PC-9 (cell line): ENCODE measurements at regions not wholly inside any gene's neighbourhood (a gene's known extent, or its start where the extent isn't known, plus 50 kb on each side); places are given as distances from the start of the nearest gene placed in this dataset.

ENCODE experiments used
- BruUV-seq: library from RNA; stranded (reverse); fragments of 400-500 nt; replicated peaks from 2 replicates; lab custom pipeline; 2021; lab: Mats Ljungman, UMichigan
- CTCF ChIA-PET: fragments of 300-600 bp; sonication (Branson Sonifier 250); formaldehyde crosslinking; loops from one replicate; lab custom pipeline; 2022; ENCODE audit warnings: antibody characterized with exemption; lab: Charles Lee
- POLR2A ChIA-PET: fragments of 300-600 bp; sonication (Branson Sonifier 250); formaldehyde crosslinking; loops from one replicate; lab custom pipeline; 2022; ENCODE audit warnings: antibody characterized with exemption; ENCODE audit not compliant: unreplicated experiment; lab: Charles Lee
- DNase-seq, 2 experiments: peaks; one replicate each; pipeline versions ENCODE4 v3.0.0 to v3.0.0-alpha.2; 2015 to 2022; ENCODE audit warnings: mixed read lengths in 1 of 2
- H2AFZ ChIP-seq: fragments of 200-600 bp; sonication (generic); 2 replicates; pipeline ENCODE4 v1.8.1; 2017; ENCODE audit warnings: antibody characterized with exemption
- H3F3A ChIP-seq: fragments of 200-600 bp; sonication (generic); 2 replicates; pipeline ENCODE4 v1.8.1; 2017; ENCODE audit warnings: antibody characterized with exemption, mild to moderate bottlenecking, low read depth; ENCODE audit not compliant: insufficient read depth
- H3K27ac ChIP-seq: fragments of 200-600 bp; sonication (generic); 2 replicates; pipeline ENCODE4 v1.6.1; 2016; ENCODE audit warnings: mixed run types
- H3K27me3 ChIP-seq: fragments of 200-600 bp; sonication (generic); 2 replicates; pipeline ENCODE4 v1.6.1; 2016; ENCODE audit warnings: low read depth, mixed run types; ENCODE audit not compliant: insufficient read depth
- H3K36me3 ChIP-seq: fragments of 200-600 bp; sonication (generic); 2 replicates; pipeline ENCODE4 v1.6.1; 2016; ENCODE audit warnings: low read depth, mixed run types
- H3K4me1 ChIP-seq: fragments of 200-600 bp; sonication (generic); replicated peaks from 2 replicates; pipeline ENCODE4 v1.6.1; 2016; ENCODE audit warnings: mixed run types; ENCODE audit not compliant: insufficient read depth
- H3K4me2 ChIP-seq: fragments of 200-600 bp; sonication (generic); 2 replicates; pipeline ENCODE4 v1.6.1; 2017; ENCODE audit warnings: mixed run types
- H3K4me3 ChIP-seq: fragments of 200-600 bp; sonication (generic); 2 replicates; pipeline ENCODE4 v1.6.1; 2016; ENCODE audit warnings: mixed run types
- H3K79me2 ChIP-seq: fragments of 200-600 bp; sonication (generic); 2 replicates; pipeline ENCODE4 v1.6.1; 2017; ENCODE audit warnings: low read depth, mixed run types
- H3K9me2 ChIP-seq: fragments of 200-600 bp; sonication (generic); 2 replicates; pipeline ENCODE4 v1.8.1; 2017; ENCODE audit warnings: mild to moderate bottlenecking; ENCODE audit not compliant: insufficient read depth
- H3K9me3 ChIP-seq: fragments of 200-600 bp; sonication (generic); 2 replicates; pipeline ENCODE4 v1.8.1; 2016; ENCODE audit warnings: low read depth; ENCODE audit not compliant: insufficient read depth
- H4K20me1 ChIP-seq: fragments of 200-600 bp; sonication (generic); 2 replicates; pipeline ENCODE4 v1.8.1; 2017; ENCODE audit not compliant: insufficient read depth
- CTCF ChIP-seq: fragments of 200-600 bp; sonication (generic); conservative IDR thresholded peaks from 2 replicates; pipeline ENCODE4 v1.6.1; 2017; ENCODE audit warnings: mixed run types, antibody characterized with exemption, mild to moderate bottlenecking, moderate library complexity
- EZH2 ChIP-seq: fragments of 200-600 bp; sonication (generic); IDR thresholded peaks from 2 replicates; pipeline ENCODE4 v1.8.0; 2017; ENCODE audit warnings: antibody characterized with exemption, low read depth
- intact Hi-C: fragments of 100-400 bp; cut with micrococcal nuclease; formaldehyde crosslinking; loops from one replicate; pipeline ENCODE4 v1.10.0; 2022; ENCODE audit not compliant: unreplicated experiment

- Histone ChIP-seq H2AFZ (no peak overlapping the region), H3K4me2 (no peak overlapping the region), H3K9me3 (no peaks in the 10 kb centered on the region), H3K79me2 (no peaks in the 10 kb centered on the region), H3K4me1 (no peaks in the 10 kb centered on the region), H3F3A (no peaks in the 10 kb centered on the region), H3K9me2 (no peaks in the 10 kb centered on the region), H3K36me3 (no peaks in the 10 kb centered on the region), H3K27me3 (peaks cover 10% of the 10 kb centered on the region), H3K4me3 (no peak overlapping the region), H4K20me1 (no peaks in the 10 kb centered on the region), H3K27ac (no peak overlapping the region)
- DNase-seq: no peak
- no TSS peak for BruUV-seq
- ChIA-PET POLR2A (no interaction called here), CTCF (no interaction called here)
- TF ChIP-seq CTCF (no peak), EZH2 (no peak)
- intact Hi-C loops: no loop called here
These were observed 435.7 kb upstream of the CADM1 start for GRCh38 chr11:115939731-115940421.

DNA sequence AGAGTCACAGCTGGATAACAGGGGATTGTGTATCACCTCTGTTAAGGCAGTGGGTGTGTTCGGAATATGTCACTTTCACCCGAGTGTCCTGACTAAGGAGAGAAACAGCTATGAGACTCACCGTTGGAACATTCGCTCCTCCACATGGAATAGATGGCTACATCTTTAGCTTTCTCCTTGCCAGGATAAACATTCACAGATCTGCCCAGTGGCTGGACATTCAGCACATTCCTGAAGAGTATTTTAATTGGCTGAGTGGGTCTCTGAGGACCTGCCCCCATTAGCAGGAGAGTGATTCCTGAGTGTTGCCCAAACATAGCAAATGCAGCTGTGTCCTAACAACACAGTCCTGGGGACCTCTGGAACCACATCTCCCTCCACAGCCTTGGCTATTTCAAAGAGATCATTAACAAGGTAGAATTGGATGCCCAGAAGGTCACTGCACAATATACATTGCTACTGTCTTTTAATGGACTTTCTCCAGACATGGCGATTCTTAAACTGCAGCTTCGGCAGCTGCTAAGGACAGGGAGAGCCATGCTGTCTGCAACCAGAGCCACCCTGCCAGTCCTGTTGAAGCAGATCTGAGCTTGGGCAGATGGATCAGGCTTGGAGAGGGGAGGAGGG, 435.0 kb upstream of the CADM1 start:
- Histone ChIP-seq H3K79me2 (no peaks in the 10 kb centered on the region), H2AFZ (no peak overlapping the region), H3F3A (no peaks in the 10 kb centered on the region), H3K27me3 (peaks cover 5% of the 10 kb centered on the region), H3K4me2 (no peak overlapping the region), H3K4me1 (no peaks in the 10 kb centered on the region), H3K9me2 (no peaks in the 10 kb centered on the region), H3K9me3 (no peaks in the 10 kb centered on the region), H4K20me1 (no peaks in the 10 kb centered on the region), H3K36me3 (no peaks in the 10 kb centered on the region), H3K27ac (no peak overlapping the region), H3K4me3 (no peak overlapping the region)
- intact Hi-C loops: no loop called here
- TF ChIP-seq CTCF (no peak), EZH2 (no peak)
- POLR2A ChIA-PET: no interaction called here
- BruUV-seq: no TSS peak
- peak in 1 of 2 experiments; percentile 17 for DNase-seq
- CTCF ChIA-PET: no interaction called here

- Histone ChIP-seq H3K4me3 (no peak overlapping the region), H3K4me2 (no peak overlapping the region), H3K9me2 (no peaks in the 10 kb centered on the region), H2AFZ (no peak overlapping the region), H3K9me3 (no peaks in the 10 kb centered on the region), H3K27ac (no peak overlapping the region), H3F3A (no peaks in the 10 kb centered on the region), H3K4me1 (no peaks in the 10 kb centered on the region), H3K27me3 (no peaks in the 10 kb centered on the region), H4K20me1 (no peaks in the 10 kb centered on the region), H3K36me3 (no peaks in the 10 kb centered on the region), H3K79me2 (no peaks in the 10 kb centered on the region)
- DNase-seq: no peak
- intact Hi-C loops: no loop called here
- CTCF ChIA-PET: no interaction called here
- TF ChIP-seq EZH2 (no peak), CTCF (no peak)
- POLR2A ChIA-PET: no interaction called here
- BruUV-seq: no TSS peak
These were observed 429.3 kb upstream of the CADM1 start for GRCh38 chr11:115933564-115933963.
